ENCODE measurements at regions not wholly inside any gene's neighbourhood (a gene's known extent, or its start where the extent isn't known, plus 50 kb on each side); places are given as distances from the start of the nearest gene placed in this dataset.

GRCh38 chr7:32224276-32224675 lies 154.1 kb upstream of the PDE1C start:
- Histone ChIP-seq H3K27ac (no peak overlapping the region), H3K79me2 (ENCODE audit: low read depth) (no peaks in the 10 kb centered on the region), H3F3A (ENCODE audit: insufficient read depth, low read depth) (no peaks in the 10 kb centered on the region), H3K4me2 (no peak overlapping the region), H3K36me3 (ENCODE audit: low read depth) (no peaks in the 10 kb centered on the region), H3K4me1 (replicated peaks; ENCODE audit: insufficient read depth) (no peaks in the 10 kb centered on the region), H3K9me2 (ENCODE audit: insufficient read depth) (no peaks in the 10 kb centered on the region), H3K4me3 (no peak overlapping the region), H2AFZ (no peak overlapping the region), H3K27me3 (ENCODE audit: insufficient read depth, low read depth) (peaks cover 70% of the 10 kb centered on the region), H3K9me3 (ENCODE audit: insufficient read depth, low read depth) (no peaks in the 10 kb centered on the region), H4K20me1 (ENCODE audit: insufficient read depth) (no peaks in the 10 kb centered on the region)
- DNase-seq, result no peak
- intact Hi-C loops (cut with micrococcal nuclease; ENCODE audit: unreplicated experiment), result no loop called here
- no TSS peak for BruUV-seq (replicated peaks)
- TF ChIP-seq EZH2 (IDR thresholded peaks at IDR 0.05; ENCODE audit: low read depth), result no peak
- no peak for TF ChIP-seq CTCF (conservative IDR thresholded peaks at IDR 0.05)
- ChIA-PET CTCF (no interaction called here), POLR2A (ENCODE audit: unreplicated experiment) (no interaction called here)

- ChIA-PET POLR2A (ENCODE audit: unreplicated experiment) (no interaction called here), CTCF (no interaction called here)
- no peaks in the 10 kb centered on the region for H3F3A ChIP-seq (ENCODE audit: insufficient read depth, low read depth)
- H2AFZ ChIP-seq, result no peak overlapping the region
- BruUV-seq (replicated peaks), result no TSS peak
- H4K20me1 ChIP-seq (ENCODE audit: insufficient read depth), result no peaks in the 10 kb centered on the region
- H3K4me2 ChIP-seq, result no peak overlapping the region
- no peaks in the 10 kb centered on the region for H3K9me2 ChIP-seq (ENCODE audit: insufficient read depth)
- H3K36me3 ChIP-seq (ENCODE audit: low read depth), result no peaks in the 10 kb centered on the region
- H3K4me3 ChIP-seq, result no peak overlapping the region
- no peaks in the 10 kb centered on the region for H3K9me3 ChIP-seq (ENCODE audit: insufficient read depth, low read depth)
- no peaks in the 10 kb centered on the region for H3K4me1 ChIP-seq (replicated peaks; ENCODE audit: insufficient read depth)
- no peak for DNase-seq
- no peak overlapping the region for H3K27ac ChIP-seq
- no peak for TF ChIP-seq CTCF (conservative IDR thresholded peaks at IDR 0.05)
- TF ChIP-seq EZH2 (IDR thresholded peaks at IDR 0.05; ENCODE audit: low read depth), result no peak
- H3K27me3 ChIP-seq (ENCODE audit: insufficient read depth, low read depth), result peaks cover 71% of the 10 kb centered on the region
- intact Hi-C loops (cut with micrococcal nuclease; ENCODE audit: unreplicated experiment), result no loop called here
- H3K79me2 ChIP-seq (ENCODE audit: low read depth), result no peaks in the 10 kb centered on the region
Measured at GRCh38 chr7:32223721-32224120, 153.5 kb upstream of the PDE1C start.

GRCh38 chr7:32223071-32223650 lies 153.0 kb upstream of the PDE1C start:
- Histone ChIP-seq H3K79me2 (ENCODE audit: low read depth) (no peaks in the 10 kb centered on the region), H2AFZ (no peak overlapping the region), H3K4me3 (no peak overlapping the region), H3K9me2 (ENCODE audit: insufficient read depth) (no peaks in the 10 kb centered on the region), H3K9me3 (ENCODE audit: insufficient read depth, low read depth) (no peaks in the 10 kb centered on the region), H3K27ac (no peak overlapping the region), H3K27me3 (ENCODE audit: insufficient read depth, low read depth) (peaks cover 77% of the 10 kb centered on the region), H4K20me1 (ENCODE audit: insufficient read depth) (no peaks in the 10 kb centered on the region), H3K36me3 (ENCODE audit: low read depth) (no peaks in the 10 kb centered on the region), H3F3A (ENCODE audit: insufficient read depth, low read depth) (no peaks in the 10 kb centered on the region), H3K4me1 (replicated peaks; ENCODE audit: insufficient read depth) (no peaks in the 10 kb centered on the region), H3K4me2 (no peak overlapping the region)
- DNase-seq, result no peak
- CTCF ChIA-PET, result no interaction called here
- POLR2A ChIA-PET (ENCODE audit: unreplicated experiment), result no interaction called here
- intact Hi-C loops (cut with micrococcal nuclease; ENCODE audit: unreplicated experiment), result no loop called here
- TF ChIP-seq EZH2 (IDR thresholded peaks at IDR 0.05; ENCODE audit: low read depth), result no peak
- TF ChIP-seq CTCF (conservative IDR thresholded peaks at IDR 0.05), result no peak
- no TSS peak for BruUV-seq (replicated peaks)
